Heart left ventricle (tissue), 16 donors: ENCODE measurements at regions not wholly inside any gene's neighbourhood (a gene's known extent, or its start where the extent isn't known, plus 50 kb on each side); places are given as distances from the start of the nearest gene placed in this dataset.

Source experiments
- ATAC-seq, 4 donors: fragments of 200-7000 bp; cut with Tn5 transposase; one replicate each; pipeline ENCODE4 v1.9.1; 2020 to 2022; ENCODE audit warnings: moderate library complexity in 4 of 4, mild to moderate bottlenecking in 3 of 4, moderate number of reproducible peaks in 1 of 4
- DNase-seq, 5 donors: peaks; one replicate each; pipeline ENCODE4 v3.0.0-alpha.2; 2020
- H3K27ac ChIP-seq, 12 donors: fragments of 200-600 bp; sonication (generic) in 4 of 12; one replicate each; pipeline versions ENCODE4 v1.5.0 to v1.8.0; 2016 to 2022; ENCODE audit warnings: mild to moderate bottlenecking in 2 of 12
- H3K27me3 ChIP-seq, 9 donors: fragments of 200-600 bp; sonication (generic) in 2 of 9; one replicate each; pipeline versions ENCODE4 v1.5.1 to v1.8.0; 2016 to 2022; ENCODE audit warnings: mild to moderate bottlenecking in 3 of 9
- H3K36me3 ChIP-seq, 9 donors: fragments of 200-600 bp; sonication (generic) in 2 of 9; one replicate each; pipeline versions ENCODE4 v1.5.0 to v1.8.0; 2018 to 2022; ENCODE audit warnings: mild to moderate bottlenecking in 2 of 9
- H3K4me1 ChIP-seq, 12 donors: fragments of 200-600 bp; sonication (generic) in 4 of 12; one replicate each; pipeline versions ENCODE4 v1.5.0 to v1.8.0; 2016 to 2022; ENCODE audit warnings: mild to moderate bottlenecking in 3 of 12
- H3K4me3 ChIP-seq, 12 donors: fragments of 200-600 bp; sonication (generic) in 4 of 12; one replicate each; pipeline versions ENCODE4 v1.5.0 to v1.8.0; 2017 to 2022; ENCODE audit warnings: mild to moderate bottlenecking in 9 of 12, moderate library complexity in 4 of 12
- H3K9me3 ChIP-seq, 12 donors: fragments of 200-600 bp; sonication (generic) in 4 of 12; one replicate each; pipeline versions ENCODE4 v1.5.0 to v1.8.0; 2016 to 2022; ENCODE audit warnings: mild to moderate bottlenecking in 1 of 12
- POLR2A ChIP-seq, 2 donors: fragments of 450-650 bp; IDR thresholded peaks; one replicate each; pipeline ENCODE4 v1.6.1; 2017; ENCODE audit warnings: antibody characterized with exemption in 2 of 2, mild to moderate bottlenecking in 2 of 2, moderate library complexity in 2 of 2
- WGBS, 4 donors: extraction: QIAGEN DNeasy Blood & Tissue Kit in 2 of 4; methylation state at CpG; one replicate each; pipeline versions ENCODE4 v1.1.5 to v1.1.7; 2013 to 2018; 5-methylcytosine and 5-hydroxymethylcytosine counted together
- intact Hi-C, 10 donors: fragments of 100-400 bp; cut with DNase I; formaldehyde crosslinking; loops; one replicate each; pipeline versions ENCODE4 v1.11.1 to v1.14.2; 2022
- TF ChIP-seq, protein P1 (sequence below), 12 donors: fragments of 200-600 bp; sonication (generic) in 4 of 12; IDR thresholded peaks; one replicate each; pipeline versions ENCODE4 v1.5.0 to v1.8.0; 2018 to 2022; ENCODE audit warnings: antibody characterized with exemption in 12 of 12, mild to moderate bottlenecking in 5 of 12
- donor health status: ischemic (EF 13 %, LVEDD 7.1; RV severe dilation, severe dysfunction).
- donor health status: healthy with polysubstance abuse.
- donor health status: DM: no; HTN: yes; CAD: no.
- donor health status: DM: no; HTN: no; CAD: no.
- donor health status: ischemic (EF 25% LVEDD 6.9; RV normal size, moderate dysfunction).
- donor health status: ischemic (EF 25% LVEDD 5.7; RV mildly dilated, moderate dysfunction).
- donor health status: healthy.
- donor health status: DM: yes; HTN: yes; CAD: no.
- donor health status: ischemic (EF 35%, LVEDD 5.7; RV mildly dilated, moderate dysfunction).
- donor health status: nonischemic (EF 11% LVEDD 7.7; RV severe dilation, severe dysfunction).
- donor health status: DM: yes; HTN: yes; CAD: no.
- donor health status: PGD.
- donor health status: ischemic (EF 29% LVEDD 5.4; RV normal size, mild dysfunction).
- donor health status: nonischemic (EF 23%, LVEDD 6.1; RV moderate dilation, normal function).

DNA sequence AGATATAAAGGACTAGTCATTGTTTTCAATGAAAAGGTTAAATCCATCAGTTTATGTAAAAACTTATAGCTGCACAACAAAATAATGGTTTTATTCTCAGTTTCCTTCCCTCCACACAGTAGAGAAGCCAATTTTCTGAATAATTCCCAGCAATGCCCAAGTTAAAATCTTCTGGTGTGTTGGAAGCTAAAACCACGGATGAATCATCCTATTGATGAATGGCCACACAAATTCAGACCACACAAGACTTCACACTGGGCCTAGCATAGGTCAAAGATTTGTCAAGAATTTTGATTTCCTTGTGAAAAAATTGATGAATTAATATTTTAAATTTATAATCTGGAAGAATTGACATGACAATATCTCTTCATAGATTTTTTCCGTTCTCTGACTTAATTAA is 617.6 kb downstream of the INHBA start:
- 87 to 90% (median 90%) methylated on average over 2 of the region's 2 CpGs for WGBS, 4 donors
- Histone ChIP-seq H3K9me3 (peaks cover 0 to 21% (median 3%) of the 10 kb centered on the region in 12 donors), H3K27ac (no peak overlapping the region), H3K4me1 (no peaks in the 10 kb centered on the region), H3K27me3 (no peaks in the 10 kb centered on the region), H3K36me3 (no peaks in the 10 kb centered on the region), H3K4me3 (no peak overlapping the region)
- intact Hi-C loops = no loop called here
- TF ChIP-seq, protein P1, sequence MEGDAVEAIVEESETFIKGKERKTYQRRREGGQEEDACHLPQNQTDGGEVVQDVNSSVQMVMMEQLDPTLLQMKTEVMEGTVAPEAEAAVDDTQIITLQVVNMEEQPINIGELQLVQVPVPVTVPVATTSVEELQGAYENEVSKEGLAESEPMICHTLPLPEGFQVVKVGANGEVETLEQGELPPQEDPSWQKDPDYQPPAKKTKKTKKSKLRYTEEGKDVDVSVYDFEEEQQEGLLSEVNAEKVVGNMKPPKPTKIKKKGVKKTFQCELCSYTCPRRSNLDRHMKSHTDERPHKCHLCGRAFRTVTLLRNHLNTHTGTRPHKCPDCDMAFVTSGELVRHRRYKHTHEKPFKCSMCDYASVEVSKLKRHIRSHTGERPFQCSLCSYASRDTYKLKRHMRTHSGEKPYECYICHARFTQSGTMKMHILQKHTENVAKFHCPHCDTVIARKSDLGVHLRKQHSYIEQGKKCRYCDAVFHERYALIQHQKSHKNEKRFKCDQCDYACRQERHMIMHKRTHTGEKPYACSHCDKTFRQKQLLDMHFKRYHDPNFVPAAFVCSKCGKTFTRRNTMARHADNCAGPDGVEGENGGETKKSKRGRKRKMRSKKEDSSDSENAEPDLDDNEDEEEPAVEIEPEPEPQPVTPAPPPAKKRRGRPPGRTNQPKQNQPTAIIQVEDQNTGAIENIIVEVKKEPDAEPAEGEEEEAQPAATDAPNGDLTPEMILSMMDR (IDR thresholded peaks at IDR 0.05) = no peak
- ATAC-seq (no peak), DNase-seq (no peak)

DNA sequence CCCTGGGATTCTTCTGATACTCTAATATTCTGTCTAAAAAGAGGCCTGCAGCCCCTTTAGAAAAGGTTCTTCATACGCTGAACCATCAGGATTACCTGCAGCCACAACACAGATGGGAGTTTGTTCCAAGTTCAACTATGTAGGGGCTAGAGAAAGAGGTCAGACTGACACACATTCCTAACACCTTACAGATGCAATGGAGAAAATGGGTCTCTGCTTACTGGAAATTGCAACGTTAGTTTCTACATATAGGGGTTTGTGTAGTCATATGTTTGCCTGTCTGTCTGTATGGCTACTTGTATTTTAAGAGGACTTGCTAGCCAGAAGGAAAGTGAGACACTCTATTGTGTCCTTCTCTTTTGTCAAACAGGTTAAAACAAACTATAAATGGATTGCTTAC is 618.5 kb downstream of the INHBA start:
- TF ChIP-seq, protein P1 (IDR thresholded peaks at IDR 0.05) = no peak
- no peak for TF ChIP-seq POLR2A (IDR thresholded peaks at IDR 0.05)
- intact Hi-C loops = no loop called here
- 75 to 84% (median 81%) methylated on average over 2 of the region's 2 CpGs for WGBS, 4 donors
- no peaks in the 10 kb centered on the region for H3K27me3 ChIP-seq
- no peak overlapping the region for H3K27ac ChIP-seq
- ATAC-seq (no peak), DNase-seq (no peak)
- H3K4me1 ChIP-seq = no peaks in the 10 kb centered on the region
- H3K9me3 ChIP-seq = peaks cover 0 to 19% (median 3%) of the 10 kb centered on the region in 12 donors
- no peaks in the 10 kb centered on the region for H3K36me3 ChIP-seq
- no peak overlapping the region for H3K4me3 ChIP-seq

DNA sequence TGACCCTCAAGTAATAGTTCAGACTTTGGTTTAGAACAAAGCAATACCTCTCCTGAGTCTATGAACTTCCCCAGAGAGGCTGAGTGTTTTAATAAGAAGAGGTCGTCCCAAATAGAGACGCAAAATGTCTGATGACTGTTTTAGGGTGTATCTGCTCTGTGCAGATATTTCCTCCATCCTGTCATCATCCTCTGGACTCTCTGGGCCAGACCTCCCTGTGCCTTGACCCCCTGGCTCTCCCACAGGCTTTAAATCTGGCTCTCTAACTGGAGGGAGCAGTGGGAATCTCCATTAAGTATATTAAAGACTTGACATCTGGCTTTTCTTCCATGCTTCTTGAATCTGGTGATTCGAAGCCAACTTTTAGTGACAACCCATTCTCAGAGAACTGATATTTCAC is 633.3 kb downstream of the INHBA start:
- WGBS, 4 donors = 57 to 62% (median 60%) methylated on average over 3 of the region's 3 CpGs
- no peaks in the 10 kb centered on the region for H3K4me1 ChIP-seq
- H3K27me3 ChIP-seq = no peaks in the 10 kb centered on the region
- intact Hi-C loops = no loop called here
- H3K27ac ChIP-seq = no peak overlapping the region
- H3K36me3 ChIP-seq = no peaks in the 10 kb centered on the region
- DNase-seq (no peak), ATAC-seq (peak in 1 of 4 donors; percentile 52)
- no peak for TF ChIP-seq POLR2A (IDR thresholded peaks at IDR 0.05)
- TF ChIP-seq, protein P1 (IDR thresholded peaks at IDR 0.05) = no peak
- H3K4me3 ChIP-seq = no peak overlapping the region
- no peaks in the 10 kb centered on the region for H3K9me3 ChIP-seq

DNA sequence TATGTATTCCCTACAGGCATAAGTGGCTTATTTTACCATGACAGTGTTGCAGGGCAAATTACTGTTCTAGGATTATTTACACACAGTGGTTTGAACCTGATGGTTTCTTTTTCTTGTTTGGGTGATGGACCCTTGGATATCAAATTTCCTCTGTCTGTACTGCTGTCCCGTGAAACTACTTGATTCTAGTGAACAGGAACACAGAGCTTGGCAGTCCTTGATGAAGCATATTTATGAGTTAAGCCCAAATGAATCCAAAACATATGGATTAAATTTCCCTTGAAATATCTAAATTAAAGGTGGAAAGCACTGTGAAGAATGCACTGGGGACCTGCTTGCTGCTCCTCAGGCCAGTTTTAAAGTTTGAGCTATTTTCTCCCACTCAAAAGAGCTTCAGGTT is 635.3 kb downstream of the INHBA start:
- 87 to 100% (median 93%) methylated on average over 1 of the region's 1 CpG for WGBS, 4 donors

More for the DNA sequence above, 635.3 kb downstream of the INHBA start:
- DNase-seq = no peak
- H3K27me3 ChIP-seq = no peaks in the 10 kb centered on the region
- ATAC-seq = no peak
- no peak for TF ChIP-seq POLR2A (IDR thresholded peaks at IDR 0.05)
- TF ChIP-seq, protein P1 (IDR thresholded peaks at IDR 0.05) = no peak
- H3K4me3 ChIP-seq = no peak overlapping the region
- intact Hi-C loops = no loop called here
- H3K27ac ChIP-seq = no peak overlapping the region
- no peaks in the 10 kb centered on the region for H3K9me3 ChIP-seq
- H3K4me1 ChIP-seq = no peaks in the 10 kb centered on the region
- no peaks in the 10 kb centered on the region for H3K36me3 ChIP-seq
